ENCODE measurements at regions not wholly inside any gene's neighbourhood (a gene's known extent, or its start where the extent isn't known, plus 50 kb on each side); places are given as distances from the start of the nearest gene placed in this dataset.
A peak's percentile ranks its signal among the peaks of the same experiment; 100 is the strongest.

- H3K4me1 Mint-ChIP-seq: peaks cover 71% of the 10 kb centered on the region
- H3K4me3 Mint-ChIP-seq: peak overlapping the region; percentile 66
- no peak for DNase-seq
- no peak for TF ChIP-seq CTCF (IDR thresholded peaks at IDR 0.05)
- no peaks in the 10 kb centered on the region for H3K9me3 Mint-ChIP-seq
- no peaks in the 10 kb centered on the region for H3K36me3 Mint-ChIP-seq (ENCODE audit: low read depth)
- H3K27me3 Mint-ChIP-seq (ENCODE audit: low read depth, poor library complexity): peaks cover 10% of the 10 kb centered on the region
- H3K27ac Mint-ChIP-seq: peak overlapping the region; percentile 70
These were observed 103.8 kb upstream of the MED13L start for GRCh38 chr12:116381240-116381743.

GRCh38 chr12:116381744-116382685 is 104.5 kb upstream of the MED13L start:
- peaks cover 5% of the 10 kb centered on the region for H3K27me3 Mint-ChIP-seq (ENCODE audit: low read depth, poor library complexity)
- H3K9me3 Mint-ChIP-seq: no peaks in the 10 kb centered on the region
- peak overlapping the region; percentile 66 for H3K4me3 Mint-ChIP-seq
- no peak for TF ChIP-seq CTCF (IDR thresholded peaks at IDR 0.05)
- H3K4me1 Mint-ChIP-seq: peaks cover 65% of the 10 kb centered on the region
- DNase-seq: peak; percentile 56
- no peaks in the 10 kb centered on the region for H3K36me3 Mint-ChIP-seq (ENCODE audit: low read depth)
- H3K27ac Mint-ChIP-seq: peak overlapping the region; percentile 70

GRCh38 chr12:116382686-116383530 is 105.4 kb upstream of the MED13L start:
- no peak for TF ChIP-seq CTCF (IDR thresholded peaks at IDR 0.05)
- Mint-ChIP-seq H3K27ac (peak overlapping the region; percentile 70), H3K27me3 (ENCODE audit: low read depth, poor library complexity) (peaks cover 3% of the 10 kb centered on the region), H3K9me3 (no peaks in the 10 kb centered on the region), H3K4me3 (peak overlapping the region; percentile 66), H3K36me3 (ENCODE audit: low read depth) (no peaks in the 10 kb centered on the region), H3K4me1 (peaks cover 58% of the 10 kb centered on the region)
- no peak for DNase-seq

- no peak for DNase-seq
- Mint-ChIP-seq H3K27ac (no peak overlapping the region), H3K4me1 (peaks cover 58% of the 10 kb centered on the region), H3K9me3 (no peaks in the 10 kb centered on the region), H3K36me3 (ENCODE audit: low read depth) (no peaks in the 10 kb centered on the region), H3K27me3 (ENCODE audit: low read depth, poor library complexity) (peaks cover 6% of the 10 kb centered on the region), H3K4me3 (no peak overlapping the region)
- TF ChIP-seq CTCF (IDR thresholded peaks at IDR 0.05): no peak
These were observed 106.7 kb upstream of the MED13L start for GRCh38 chr12:116384175-116384574.

- H3K4me1 Mint-ChIP-seq: peaks cover 54% of the 10 kb centered on the region
- no peaks in the 10 kb centered on the region for H3K36me3 Mint-ChIP-seq (ENCODE audit: low read depth)
- H3K27ac Mint-ChIP-seq: no peak overlapping the region
- no peak for DNase-seq
- no peaks in the 10 kb centered on the region for H3K9me3 Mint-ChIP-seq
- no peak overlapping the region for H3K4me3 Mint-ChIP-seq
- H3K27me3 Mint-ChIP-seq (ENCODE audit: low read depth, poor library complexity): peaks cover 4% of the 10 kb centered on the region
- no peak for TF ChIP-seq CTCF (IDR thresholded peaks at IDR 0.05)
These were observed 107.4 kb upstream of the MED13L start for GRCh38 chr12:116384691-116385485.
